ENCODE measurements at regions not wholly inside any gene's neighbourhood (a gene's known extent, or its start where the extent isn't known, plus 50 kb on each side); places are given as distances from the start of the nearest gene placed in this dataset.

DNA sequence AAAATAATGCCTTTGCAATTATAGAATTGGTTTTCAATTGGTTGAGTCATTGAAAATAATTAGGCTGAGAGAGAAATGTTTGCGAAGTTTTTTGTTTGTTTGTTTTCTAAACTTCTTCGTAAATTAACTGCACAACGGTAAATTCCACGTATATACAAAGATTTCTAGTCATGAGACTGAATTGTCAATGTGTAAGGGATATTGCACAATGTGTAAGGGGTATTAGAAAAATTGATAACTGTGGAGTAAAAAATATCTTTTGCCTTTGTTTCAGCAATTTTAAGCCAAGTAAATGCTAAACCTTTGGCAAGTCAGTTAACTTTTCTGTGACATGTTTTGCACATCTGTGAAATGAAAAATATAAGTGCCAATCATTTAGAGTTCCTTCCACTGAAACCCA is 606.0 kb downstream of the TMEM182 start:
- TF ChIP-seq, protein P1, sequence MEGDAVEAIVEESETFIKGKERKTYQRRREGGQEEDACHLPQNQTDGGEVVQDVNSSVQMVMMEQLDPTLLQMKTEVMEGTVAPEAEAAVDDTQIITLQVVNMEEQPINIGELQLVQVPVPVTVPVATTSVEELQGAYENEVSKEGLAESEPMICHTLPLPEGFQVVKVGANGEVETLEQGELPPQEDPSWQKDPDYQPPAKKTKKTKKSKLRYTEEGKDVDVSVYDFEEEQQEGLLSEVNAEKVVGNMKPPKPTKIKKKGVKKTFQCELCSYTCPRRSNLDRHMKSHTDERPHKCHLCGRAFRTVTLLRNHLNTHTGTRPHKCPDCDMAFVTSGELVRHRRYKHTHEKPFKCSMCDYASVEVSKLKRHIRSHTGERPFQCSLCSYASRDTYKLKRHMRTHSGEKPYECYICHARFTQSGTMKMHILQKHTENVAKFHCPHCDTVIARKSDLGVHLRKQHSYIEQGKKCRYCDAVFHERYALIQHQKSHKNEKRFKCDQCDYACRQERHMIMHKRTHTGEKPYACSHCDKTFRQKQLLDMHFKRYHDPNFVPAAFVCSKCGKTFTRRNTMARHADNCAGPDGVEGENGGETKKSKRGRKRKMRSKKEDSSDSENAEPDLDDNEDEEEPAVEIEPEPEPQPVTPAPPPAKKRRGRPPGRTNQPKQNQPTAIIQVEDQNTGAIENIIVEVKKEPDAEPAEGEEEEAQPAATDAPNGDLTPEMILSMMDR (IDR thresholded peaks at IDR 0.05) = no peak
- TF ChIP-seq POLR2A (IDR thresholded peaks at IDR 0.05) = no peak
